ENCODE measurements at regions not wholly inside any gene's neighbourhood (a gene's known extent, or its start where the extent isn't known, plus 50 kb on each side); places are given as distances from the start of the nearest gene placed in this dataset.
A peak's percentile ranks its signal among the peaks of the same experiment; 100 is the strongest.

GRCh38 chr4:177568931-177569330, 126.7 kb upstream of the AGA start:
- H4K20me1 ChIP-seq (ENCODE audit: insufficient read depth, low read length), result no peaks in the 10 kb centered on the region
- no CpG with 5 or more reads among the region's 3 CpGs for WGBS, 2 experiments (ENCODE audit: extremely low coverage in 2 of 2, insufficient read length in 1 of 2)
- H4K91ac ChIP-seq (ENCODE audit: insufficient read depth, low read depth, low read length), result no peak overlapping the region
- dilution Hi-C loops (cut with HindIII; ENCODE audit: low sequenced_read_pairs, unreplicated experiment) (no loop called here), intact Hi-C loops (cut with micrococcal nuclease) (no loop called here), in situ Hi-C loops (cut with MboI; ENCODE audit: low sequenced_read_pairs) (loop anchor here (25.0 kb wide), 2 partner anchors 457 to 1718 kb away; no protein-coding TSS in a partner anchor)
- no peaks in the 10 kb centered on the region for H3K36me3 ChIP-seq (ENCODE audit: control insufficient read depth, insufficient read depth, low read length)
- CTCF ChIA-PET, result interaction anchor here (0.6 kb wide), 2 partner anchors 26 to 305 kb away, joined by 3 to 4 read pairs; no protein-coding TSS in a partner anchor
- no peak overlapping the region for H2AK5ac ChIP-seq (ENCODE audit: low read depth, low read length)
- no peak overlapping the region for H4K8ac ChIP-seq (ENCODE audit: low read depth in 2 of 2, low read length in 2 of 2)
- H3K9ac ChIP-seq (ENCODE audit: low read depth, low read length), result no peak overlapping the region
- H3K14ac ChIP-seq (replicated peaks; ENCODE audit: low read depth, low read length), result no peak overlapping the region
- H3K18ac ChIP-seq (ENCODE audit: low read depth, low read length), result peak overlapping the region; percentile 41; the same call in 1 of the 2 replicates
- POLR2A ChIA-PET (ENCODE audit: unreplicated experiment), result interaction anchor here (0.6 kb wide), 1 partner anchor 101 kb away, joined by 20 read pairs; no protein-coding TSS in a partner anchor
- peaks cover 9% of the 10 kb centered on the region for H3K4me1 ChIP-seq (ENCODE audit: control insufficient read depth, insufficient read depth, low read length)
- H2AK9ac ChIP-seq (replicated peaks; ENCODE audit: low read depth, low read length, poor library complexity), result no peak overlapping the region
- no peak overlapping the region for H3K4ac ChIP-seq (ENCODE audit: low read depth, low read length)
- no peak overlapping the region for H2BK15ac ChIP-seq (ENCODE audit: low read depth, low read length)
- H3K79me1 ChIP-seq (ENCODE audit: low read depth in 1 of 2, low read length in 2 of 2), result no peaks in the 10 kb centered on the region
- no peaks in the 10 kb centered on the region for H3K27me3 ChIP-seq (ENCODE audit: control insufficient read depth, insufficient read depth, low read length)
- DNase-seq, result no peak
- H3K4me3 ChIP-seq (ENCODE audit: insufficient read depth, low read depth, low read length), result no peak overlapping the region
- no peaks in the 10 kb centered on the region for H3K9me3 ChIP-seq (ENCODE audit: control insufficient read depth, insufficient read depth, low read length)
- no TSS peak for BruUV-seq (replicated peaks)
- peak overlapping the region; percentile 46 for H2BK5ac ChIP-seq (ENCODE audit: low read depth, low read length, poor library complexity, severe bottlenecking)
- no peak; the same call in 1 of the 2 replicates for ATAC-seq (ENCODE audit: low read depth)
- H2AFZ ChIP-seq (replicated peaks; ENCODE audit: low read length, poor library complexity), result no peak overlapping the region
- H2BK20ac ChIP-seq (ENCODE audit: low read depth, low read length), result no peak overlapping the region
- TF ChIP-seq ELK1 (IDR thresholded peaks at IDR 0.05; ENCODE audit: borderline replicate concordance, low read depth, low read length) (no peak), RCOR1 (IDR thresholded peaks at IDR 0.05; ENCODE audit: insufficient replicate concordance, low read length) (no peak), MAFK (IDR thresholded peaks at IDR 0.05; ENCODE audit: low read depth, low read length) (no peak), SMC3 (IDR thresholded peaks at IDR 0.05; ENCODE audit: low read depth, low read length) (no peak), MAZ (IDR thresholded peaks at IDR 0.05; ENCODE audit: borderline replicate concordance, low read depth, low read length) (no peak), NFE2L2 (IDR thresholded peaks at IDR 0.05; ENCODE audit: low read depth, low read length) (no peak), CHD1 (IDR thresholded peaks at IDR 0.05; ENCODE audit: low read depth, low read length) (no peak), MXI1 (IDR thresholded peaks at IDR 0.05; ENCODE audit: borderline replicate concordance, low read depth, low read length) (no peak), USF2 (IDR thresholded peaks at IDR 0.05; ENCODE audit: low read depth, low read length) (no peak), CTCF (conservative IDR thresholded peaks at IDR 0.05; ENCODE audit: low read depth, low read length) (no peak), RFX5 (IDR thresholded peaks at IDR 0.05; ENCODE audit: low read depth, low read length) (no peak), CEBPB (IDR thresholded peaks at IDR 0.05; ENCODE audit: low read depth, low read length) (no peak), BHLHE40 (IDR thresholded peaks at IDR 0.05; ENCODE audit: low read depth, low read length) (no peak), RAD21 (IDR thresholded peaks at IDR 0.05; ENCODE audit: low read length) (no peak), POLR2A (IDR thresholded peaks at IDR 0.05; ENCODE audit: low read depth, low read length) (no peak), FOS (IDR thresholded peaks at IDR 0.05; ENCODE audit: low read depth, low read length) (no peak)
- H3K4me2 ChIP-seq (ENCODE audit: low read depth, low read length), result no peak overlapping the region
- no peaks in the 10 kb centered on the region for H3K9me1 ChIP-seq (ENCODE audit: insufficient read depth, low read length)
- peak overlapping the region; percentile 64; the same call in 1 of the 2 replicates for H3K27ac ChIP-seq (ENCODE audit: insufficient read depth, low read length)
- no peak overlapping the region for H3K23ac ChIP-seq (ENCODE audit: low read depth, low read length)
- no peak overlapping the region for H3K56ac ChIP-seq (ENCODE audit: extremely low read depth, insufficient read depth, low read length)
- H2BK120ac ChIP-seq (ENCODE audit: low read depth, low read length), result no peak overlapping the region
- no peak overlapping the region for H4K5ac ChIP-seq (ENCODE audit: low read depth, low read length)

Data from IMR-90 (cell line).